GM08714 (cell line): ENCODE measurements at regions not wholly inside any gene's neighbourhood (a gene's known extent, or its start where the extent isn't known, plus 50 kb on each side); places are given as distances from the start of the nearest gene placed in this dataset.

Experiments used
- H3K4me3 ChIP-seq: fragments of 200-500 bp; sonication (Bioruptor generic); 2 replicates; pipeline ENCODE4 v1.5.1; 2014; ENCODE audit warnings: mild to moderate bottlenecking, low read length, inconsistent platforms
- ZNF274 ChIP-seq: IDR thresholded peaks from 2 replicates; pipeline ENCODE4 v1.6.1; 2012; ENCODE audit warnings: mild to moderate bottlenecking, low read depth, low read length

- H3K4me3 ChIP-seq, result no peak overlapping the region
- no peak for TF ChIP-seq ZNF274
These were observed 52.9 kb upstream of the BCL2L14 start for GRCh38 chr12:12017798-12018197.

- TF ChIP-seq ZNF274, result no peak
- H3K4me3 ChIP-seq, result no peak overlapping the region
These were observed 52.3 kb upstream of the BCL2L14 start for GRCh38 chr12:12018454-12018853.

- no peak for TF ChIP-seq ZNF274
- no peak overlapping the region for H3K4me3 ChIP-seq
These were observed 50.9 kb upstream of the BCL2L14 start for GRCh38 chr12:12019881-12020280.

- H3K4me3 ChIP-seq, result no peak overlapping the region
- no peak for TF ChIP-seq ZNF274
These were observed 50.0 kb upstream of the BCL2L14 start for GRCh38 chr12:12020762-12021161.
